K562 (cell line): ENCODE measurements at regions not wholly inside any gene's neighbourhood (a gene's known extent, or its start where the extent isn't known, plus 50 kb on each side); places are given as distances from the start of the nearest gene placed in this dataset.

Experiments used
- KDM4B ChIP-seq, 2 experiments: fragments of 450-650 bp in 1 of 2; sonication (generic) in 1 of 2; IDR thresholded peaks; 2 replicates each; pipeline ENCODE4 v1.6.1; 2016 to 2017; ENCODE audit warnings: borderline replicate concordance in 2 of 2, antibody characterized with exemption in 1 of 2, low read depth in 1 of 2, mild to moderate bottlenecking in 1 of 2
- REST ChIP-seq, 2 experiments: fragments of 450-650 bp; formaldehyde crosslinking in 1 of 2; IDR thresholded peaks; 2 replicates each; pipeline versions ENCODE4 v1.4.0 to v1.6.1; 2014 to 2020; ENCODE audit warnings: mild to moderate bottlenecking in 2 of 2, borderline replicate concordance in 1 of 2, low read depth in 1 of 2
- SP1 ChIP-seq: sonication (generic); formaldehyde crosslinking; IDR thresholded peaks from 2 replicates; pipeline ENCODE4 v1.8.1; 2022; ENCODE audit warnings: mild to moderate bottlenecking, missing genetic modification reagents
- XRCC3 ChIP-seq: fragments of 450-650 bp; IDR thresholded peaks from 2 replicates; pipeline ENCODE4 v1.6.1; 2017; ENCODE audit warnings: mild to moderate bottlenecking, moderate library complexity
- ZBTB49 ChIP-seq: sonication (generic); formaldehyde crosslinking; IDR thresholded peaks from 2 replicates; pipeline ENCODE4 v1.8.0; 2022; ENCODE audit warnings: missing genetic modification reagents, mild to moderate bottlenecking, borderline replicate concordance
- ZNF121 ChIP-seq: sonication (generic); formaldehyde crosslinking; conservative IDR thresholded peaks from 2 replicates; pipeline ENCODE4 v1.8.0; 2022; ENCODE audit warnings: missing genetic modification reagents
- ZNF354B ChIP-seq: fragments of 250-450 bp; sonication (Bioruptor Pico); IDR thresholded peaks from 2 replicates; pipeline ENCODE4 v1.4.0; 2020
- ZNF449 ChIP-seq: fragments of 250-450 bp; sonication (Bioruptor Pico); IDR thresholded peaks from 2 replicates; pipeline ENCODE4 v1.8.0; 2022; ENCODE audit warnings: moderate library complexity, mild to moderate bottlenecking, inconsistent platforms

GRCh38 chr6:14369717-14370116, 252.1 kb downstream of the CD83 start (continued):
- no peak for TF ChIP-seq REST (IDR thresholded peaks at IDR 0.05; ENCODE audit: borderline replicate concordance)
- TF ChIP-seq REST (CRISPR knock-in tag; IDR thresholded peaks at IDR 0.05; ENCODE audit: low read depth) = no peak
- no peak for TF ChIP-seq ZNF354B
- no peak for TF ChIP-seq ZNF121 (CRISPR knock-in tag)
- no peak for TF ChIP-seq KDM4B (IDR thresholded peaks at IDR 0.05; ENCODE audit: borderline replicate concordance in 2 of 2, low read depth in 1 of 2)
- no peak for TF ChIP-seq SP1 (CRISPR knock-in tag)
- no peak for TF ChIP-seq XRCC3
- no peak for TF ChIP-seq ZBTB49
- no peak for TF ChIP-seq ZNF449
